Panc1 (cell line): ENCODE measurements at regions not wholly inside any gene's neighbourhood (a gene's known extent, or its start where the extent isn't known, plus 50 kb on each side); places are given as distances from the start of the nearest gene placed in this dataset.

Experiments used
- ATAC-seq: fragments of 200-7000 bp; cut with Tn5 transposase; 2 replicates; pipeline ENCODE4 v1.9.1; 2020; ENCODE audit warnings: mild to moderate bottlenecking, moderate library complexity
- BruUV-seq: library from RNA; stranded (reverse); fragments of 400-500 nt; replicated peaks from 2 replicates; lab custom pipeline; 2021; lab: Mats Ljungman, UMichigan
- CTCF ChIA-PET: fragments of 300-600 bp; sonication (Branson Sonifier 250); formaldehyde crosslinking; loops from one replicate; lab custom pipeline; 2022; ENCODE audit warnings: antibody characterized with exemption; lab: Charles Lee
- POLR2A ChIA-PET: fragments of 300-600 bp; sonication (Branson Sonifier 250); formaldehyde crosslinking; loops from one replicate; lab custom pipeline; 2022; ENCODE audit warnings: antibody characterized with exemption; lab: Charles Lee
- DNase-seq: peaks from one replicate; pipeline ENCODE4 v3.0.0-alpha.2; 2010; ENCODE audit warnings: low read depth, low spot score
- H3K27ac ChIP-seq: 2 replicates; pipeline ENCODE4 v1.5.1; 2011; ENCODE audit warnings: mild to moderate bottlenecking, low read length, inconsistent platforms
- H3K27me3 ChIP-seq: fragments of 200-500 bp; sonication (Bioruptor generic); 2 replicates; pipeline ENCODE4 v1.6.0; 2014; ENCODE audit warnings: low read length, inconsistent platforms; ENCODE audit not compliant: control insufficient read depth, insufficient read depth
- H3K36me3 ChIP-seq: fragments of 200-500 bp; sonication (Bioruptor generic); 2 replicates; pipeline ENCODE4 v1.5.1; 2014; ENCODE audit warnings: inconsistent platforms, mild to moderate bottlenecking, low read length, moderate library complexity; ENCODE audit not compliant: control insufficient read depth, insufficient read depth
- H3K4me1 ChIP-seq: 2 replicates; pipeline ENCODE4 v1.5.1; 2011; ENCODE audit warnings: inconsistent platforms, mild to moderate bottlenecking, low read length, moderate library complexity; ENCODE audit not compliant: control insufficient read depth, insufficient read depth
- H3K4me3 ChIP-seq, 2 experiments: 2 replicates each; pipeline ENCODE4 v1.5.1; 2011 to 2012; ENCODE audit warnings: low read depth in 2 of 2, low read length in 2 of 2, mild to moderate bottlenecking in 2 of 2, inconsistent platforms in 1 of 2, moderate library complexity in 1 of 2
- H3K9me3 ChIP-seq: fragments of 200-500 bp; sonication (Bioruptor generic); 2 replicates; pipeline ENCODE4 v1.5.1; 2014; ENCODE audit warnings: low read depth, mild to moderate bottlenecking, inconsistent platforms, low read length, moderate library complexity; ENCODE audit not compliant: control insufficient read depth, insufficient read depth
- CTCF ChIP-seq: fragments of 450-650 bp; IDR thresholded peaks from 2 replicates; pipeline ENCODE4 v1.5.1; 2017; ENCODE audit warnings: mild to moderate bottlenecking
- POLR2AphosphoS5 ChIP-seq: IDR thresholded peaks from 2 replicates; pipeline ENCODE4 v1.6.1; 2012; ENCODE audit warnings: mild to moderate bottlenecking, low read depth, low read length, moderate library complexity
- REST ChIP-seq, 2 experiments: IDR thresholded peaks; 2 replicates each; pipeline ENCODE4 v1.6.1; 2011 to 2012; ENCODE audit warnings: low read depth in 2 of 2, control low read depth in 1 of 2, low read length in 1 of 2, mild to moderate bottlenecking in 1 of 2, moderate library complexity in 1 of 2; ENCODE audit not compliant: insufficient read depth in 1 of 2
- SIN3A ChIP-seq: IDR thresholded peaks from 2 replicates; pipeline ENCODE4 v1.6.1; 2012; ENCODE audit warnings: low read depth, mild to moderate bottlenecking, low read length, moderate library complexity, borderline replicate concordance; ENCODE audit not compliant: insufficient read depth
- TCF7L2 ChIP-seq: IDR thresholded peaks from 2 replicates; pipeline ENCODE4 v1.6.1; 2011; ENCODE audit warnings: mild to moderate bottlenecking, low read depth, low read length, inconsistent platforms
- in situ Hi-C: cut with HindIII; loops from 2 replicates; pipeline ENCODE4 v1.10.0; 2016; ENCODE audit warnings: low sequenced_read_pairs, low pct_unique_long_range_greater_than_20kb
- intact Hi-C: fragments of 100-400 bp; cut with micrococcal nuclease; formaldehyde crosslinking; loops from one replicate; pipeline ENCODE4 v1.10.0; 2022; ENCODE audit not compliant: unreplicated experiment

GRCh38 chr15:72998681-72999466, 53.4 kb upstream of the NEO1 start:
- Histone ChIP-seq H3K4me1 (no peaks in the 10 kb centered on the region), H3K9me3 (no peaks in the 10 kb centered on the region), H3K27me3 (peaks cover 4% of the 10 kb centered on the region; the same call in 1 of the 2 replicates), H3K4me3 (no peak overlapping the region), H3K27ac (no peak overlapping the region), H3K36me3 (no peaks in the 10 kb centered on the region)
- POLR2A ChIA-PET, result no interaction called here
- BruUV-seq, result no TSS peak
- in situ Hi-C loops (no loop called here), intact Hi-C loops (no loop called here)
- no peak for ATAC-seq
- CTCF ChIA-PET, result no interaction called here
- no peak for DNase-seq
- TF ChIP-seq POLR2AphosphoS5 (no peak), REST (IDR thresholded peaks at IDR 0.05; ENCODE audit: insufficient read depth in 1 of 2, low read depth in 2 of 2, low read length in 1 of 2) (no peak), SIN3A (no peak), CTCF (no peak), TCF7L2 (no peak)

GRCh38 chr15:72998226-72998625, 54.0 kb upstream of the NEO1 start:
- Histone ChIP-seq H3K27ac (no peak overlapping the region), H3K9me3 (no peaks in the 10 kb centered on the region), H3K4me3 (no peak overlapping the region), H3K36me3 (no peaks in the 10 kb centered on the region), H3K27me3 (peaks cover 4% of the 10 kb centered on the region; the same call in 1 of the 2 replicates), H3K4me1 (no peaks in the 10 kb centered on the region)
- TF ChIP-seq TCF7L2 (no peak), POLR2AphosphoS5 (no peak), REST (IDR thresholded peaks at IDR 0.05; ENCODE audit: insufficient read depth in 1 of 2, low read depth in 2 of 2, low read length in 1 of 2) (no peak), CTCF (no peak), SIN3A (no peak)
- POLR2A ChIA-PET, result no interaction called here
- DNase-seq, result no peak
- ATAC-seq, result no peak
- in situ Hi-C loops, result no loop called here
- BruUV-seq, result no TSS peak
- CTCF ChIA-PET, result no interaction called here
- intact Hi-C loops, result no loop called here
